Effector memory CD4-positive, alpha-beta T cell (primary cell): ENCODE measurements at regions not wholly inside any gene's neighbourhood (a gene's known extent, or its start where the extent isn't known, plus 50 kb on each side); places are given as distances from the start of the nearest gene placed in this dataset.

Experiments
- DNase-seq, 3 donors: peaks; one replicate each; pipeline ENCODE4 v3.0.0-alpha.2; 2020
- H3K27ac ChIP-seq: 2 replicates; pipeline ENCODE4 v1.7.0; 2013; ENCODE audit warnings: mild to moderate bottlenecking, low read length, moderate library complexity; ENCODE audit not compliant: insufficient read depth, poor library complexity, severe bottlenecking
- H3K27me3 ChIP-seq: replicated peaks from 2 replicates; pipeline ENCODE4 v1.7.0; 2013; ENCODE audit warnings: mild to moderate bottlenecking, low read length; ENCODE audit not compliant: insufficient read depth, control insufficient read depth, poor library complexity, severe bottlenecking
- H3K36me3 ChIP-seq: 2 replicates; pipeline ENCODE4 v1.7.0; 2013; ENCODE audit warnings: mild to moderate bottlenecking, low read length, moderate library complexity; ENCODE audit not compliant: control insufficient read depth, insufficient read depth
- H3K4me1 ChIP-seq: 2 replicates; pipeline ENCODE4 v1.7.0; 2013; ENCODE audit warnings: low read length, mild to moderate bottlenecking; ENCODE audit not compliant: control insufficient read depth, insufficient read depth, poor library complexity, severe bottlenecking
- H3K4me3 ChIP-seq: 2 replicates; pipeline ENCODE4 v1.7.0; 2013; ENCODE audit warnings: low read length, low read depth, mild to moderate bottlenecking; ENCODE audit not compliant: insufficient read depth, poor library complexity, severe bottlenecking
- H3K9me3 ChIP-seq: 2 replicates; pipeline ENCODE4 v1.7.0; 2013; ENCODE audit warnings: mild to moderate bottlenecking, low read length, moderate library complexity; ENCODE audit not compliant: control insufficient read depth

GRCh38 chr11:116537709-116538108, 235.1 kb downstream of the BUD13 start:
- Histone ChIP-seq H3K36me3 (no peaks in the 10 kb centered on the region), H3K27me3 (no peaks in the 10 kb centered on the region), H3K9me3 (no peaks in the 10 kb centered on the region), H3K4me3 (no peak overlapping the region), H3K27ac (no peak overlapping the region), H3K4me1 (no peaks in the 10 kb centered on the region)
- no peak for DNase-seq

- no peaks in the 10 kb centered on the region for H3K4me1 ChIP-seq
- no peak overlapping the region for H3K27ac ChIP-seq
- no peaks in the 10 kb centered on the region for H3K36me3 ChIP-seq
- no peaks in the 10 kb centered on the region for H3K9me3 ChIP-seq
- DNase-seq, result no peak
- H3K4me3 ChIP-seq, result no peak overlapping the region
- no peaks in the 10 kb centered on the region for H3K27me3 ChIP-seq
These were observed 235.7 kb downstream of the BUD13 start for GRCh38 chr11:116537121-116537520.

- Histone ChIP-seq H3K9me3 (no peaks in the 10 kb centered on the region), H3K4me3 (no peak overlapping the region), H3K4me1 (no peaks in the 10 kb centered on the region), H3K27ac (no peak overlapping the region), H3K27me3 (no peaks in the 10 kb centered on the region), H3K36me3 (no peaks in the 10 kb centered on the region)
- DNase-seq, result no peak
These were observed 236.4 kb downstream of the BUD13 start for GRCh38 chr11:116536416-116536815.

GRCh38 chr11:116535994-116536393, 236.8 kb downstream of the BUD13 start:
- Histone ChIP-seq H3K27me3 (no peaks in the 10 kb centered on the region), H3K4me1 (no peaks in the 10 kb centered on the region), H3K27ac (no peak overlapping the region), H3K4me3 (no peak overlapping the region), H3K36me3 (no peaks in the 10 kb centered on the region), H3K9me3 (no peaks in the 10 kb centered on the region)
- no peak for DNase-seq

- H3K36me3 ChIP-seq, result no peaks in the 10 kb centered on the region
- no peaks in the 10 kb centered on the region for H3K4me1 ChIP-seq
- no peaks in the 10 kb centered on the region for H3K27me3 ChIP-seq
- no peak for DNase-seq
- H3K4me3 ChIP-seq, result no peak overlapping the region
- H3K9me3 ChIP-seq, result peaks cover 3% of the 10 kb centered on the region
- no peak overlapping the region for H3K27ac ChIP-seq
These were observed 237.7 kb downstream of the BUD13 start for GRCh38 chr11:116535120-116535519.

GRCh38 chr11:116534270-116534975, 238.4 kb downstream of the BUD13 start:
- H3K27me3 ChIP-seq, result no peaks in the 10 kb centered on the region
- no peak overlapping the region for H3K27ac ChIP-seq
- H3K36me3 ChIP-seq, result no peaks in the 10 kb centered on the region
- H3K9me3 ChIP-seq, result peaks cover 3% of the 10 kb centered on the region
- no peak for DNase-seq
- H3K4me1 ChIP-seq, result no peaks in the 10 kb centered on the region
- no peak overlapping the region for H3K4me3 ChIP-seq

- Histone ChIP-seq H3K4me3 (no peak overlapping the region), H3K27me3 (no peaks in the 10 kb centered on the region), H3K27ac (no peak overlapping the region), H3K36me3 (no peaks in the 10 kb centered on the region), H3K4me1 (no peaks in the 10 kb centered on the region), H3K9me3 (peaks cover 3% of the 10 kb centered on the region)
- DNase-seq, result no peak
These were observed 239.5 kb downstream of the BUD13 start for GRCh38 chr11:116533186-116533825.

- Histone ChIP-seq H3K27me3 (no peaks in the 10 kb centered on the region), H3K4me1 (no peaks in the 10 kb centered on the region), H3K9me3 (peaks cover 3% of the 10 kb centered on the region), H3K27ac (no peak overlapping the region), H3K4me3 (no peak overlapping the region), H3K36me3 (no peaks in the 10 kb centered on the region)
- DNase-seq, result no peak
These were observed 240.7 kb downstream of the BUD13 start for GRCh38 chr11:116532066-116532465.

GRCh38 chr11:116530705-116531104, 242.1 kb downstream of the BUD13 start:
- no peak overlapping the region for H3K27ac ChIP-seq
- H3K9me3 ChIP-seq, result peaks cover 3% of the 10 kb centered on the region
- no peak for DNase-seq
- no peaks in the 10 kb centered on the region for H3K27me3 ChIP-seq
- H3K36me3 ChIP-seq, result no peaks in the 10 kb centered on the region
- no peaks in the 10 kb centered on the region for H3K4me1 ChIP-seq
- H3K4me3 ChIP-seq, result no peak overlapping the region

GRCh38 chr11:116529271-116529670, 243.5 kb downstream of the BUD13 start:
- Histone ChIP-seq H3K9me3 (peaks cover 3% of the 10 kb centered on the region), H3K27me3 (no peaks in the 10 kb centered on the region), H3K27ac (no peak overlapping the region), H3K4me1 (no peaks in the 10 kb centered on the region), H3K36me3 (no peaks in the 10 kb centered on the region), H3K4me3 (no peak overlapping the region)
- no peak for DNase-seq
